Fibroblast of peridontal ligament (primary cell): ENCODE measurements at regions not wholly inside any gene's neighbourhood (a gene's known extent, or its start where the extent isn't known, plus 50 kb on each side); places are given as distances from the start of the nearest gene placed in this dataset.

Source experiments
- DNase-seq: peaks from one replicate; pipeline ENCODE4 v3.0.0-alpha.2; 2010; ENCODE audit errors: extremely low read depth

- no peak for DNase-seq
Observed at GRCh38 chr5:32989815-32990214, 278.7 kb downstream of the NPR3 start.

- DNase-seq, result peak; percentile 67
Observed at GRCh38 chr5:32990593-32991420, 279.7 kb downstream of the NPR3 start.

- no peak for DNase-seq
Observed at GRCh38 chr5:32991421-32991815, 280.3 kb downstream of the NPR3 start.

- DNase-seq, result peak; percentile 20
Observed at GRCh38 chr5:32996336-32996735, 285.2 kb downstream of the NPR3 start.

GRCh38 chr5:33008751-33009418 lies 297.8 kb downstream of the NPR3 start:
- no peak for DNase-seq

GRCh38 chr5:33010846-33011245 lies 299.7 kb downstream of the NPR3 start:
- DNase-seq, result peak; percentile 79

GRCh38 chr5:33011801-33012200 lies 300.7 kb downstream of the NPR3 start:
- no peak for DNase-seq

GRCh38 chr5:33023649-33024048 lies 312.5 kb downstream of the NPR3 start:
- peak; percentile 21 for DNase-seq

GRCh38 chr5:33032271-33033070 lies 321.4 kb downstream of the NPR3 start:
- peak; percentile 95 for DNase-seq

- DNase-seq, result no peak
Observed at GRCh38 chr5:33033516-33033915, 322.4 kb downstream of the NPR3 start.

- DNase-seq, result no peak
Observed at GRCh38 chr5:33034777-33035176, 323.7 kb downstream of the NPR3 start.

- DNase-seq, result no peak
Observed at GRCh38 chr5:33035851-33036527, 324.9 kb downstream of the NPR3 start.

GRCh38 chr5:33037076-33037475 lies 326.0 kb downstream of the NPR3 start:
- DNase-seq, result no peak

- no peak for DNase-seq
Observed at GRCh38 chr5:33041586-33041985, 330.5 kb downstream of the NPR3 start.

GRCh38 chr5:33043343-33043997 lies 332.3 kb downstream of the NPR3 start:
- DNase-seq, result no peak

- peak; percentile 37 for DNase-seq
Observed at GRCh38 chr5:33046091-33046490, 335.0 kb downstream of the NPR3 start.

- no peak for DNase-seq
Observed at GRCh38 chr5:33048315-33048714, 337.2 kb downstream of the NPR3 start.

GRCh38 chr5:33049298-33049697 lies 338.2 kb downstream of the NPR3 start:
- DNase-seq, result no peak

- peak; percentile 69 for DNase-seq
Observed at GRCh38 chr5:33049842-33050241, 338.7 kb downstream of the NPR3 start.

GRCh38 chr5:33059081-33059480 lies 348.0 kb downstream of the NPR3 start:
- DNase-seq, result no peak

- no peak for DNase-seq
Observed at GRCh38 chr5:33065131-33065530, 354.0 kb downstream of the NPR3 start.
